ENCODE measurements at regions not wholly inside any gene's neighbourhood (a gene's known extent, or its start where the extent isn't known, plus 50 kb on each side); places are given as distances from the start of the nearest gene placed in this dataset.
"Not testable (repeated sequence)": the region's sequence is repeated elsewhere in the genome, so short reads cannot be mapped to it uniquely, and the experiment has no call there.

DNA sequence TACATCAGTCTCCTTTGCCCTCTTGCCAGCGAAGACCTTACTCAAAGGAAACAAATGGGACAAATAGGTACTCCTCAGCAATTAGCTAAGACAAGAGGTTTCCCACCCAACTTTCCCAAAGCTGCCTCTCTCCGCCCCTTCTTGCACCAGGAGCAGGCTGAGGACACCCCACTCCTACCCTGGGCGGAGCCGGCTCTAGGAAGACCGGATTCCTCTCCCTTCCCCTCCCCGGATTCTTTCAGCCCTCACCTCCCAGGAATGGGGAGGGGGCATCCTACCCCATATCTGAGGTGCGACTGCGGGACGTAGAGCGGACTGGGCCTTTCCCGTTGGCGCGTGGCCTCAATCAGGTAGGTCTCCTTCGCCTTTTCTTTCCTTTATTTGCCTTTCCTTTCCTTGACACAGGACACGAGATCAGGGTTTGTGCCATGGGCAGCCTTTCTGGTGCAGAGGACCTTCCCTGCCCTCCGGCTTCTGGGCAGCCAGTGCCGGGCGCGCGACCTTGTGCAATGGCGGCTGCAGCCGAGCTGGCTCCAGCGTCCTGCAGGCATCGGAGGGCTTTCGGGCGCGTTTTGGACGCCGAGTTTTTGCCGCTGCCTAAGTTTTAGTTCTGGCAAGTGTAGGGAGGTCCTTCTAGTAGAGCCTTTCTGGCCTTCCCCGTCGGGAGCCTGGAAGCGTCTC, 279.9 kb downstream of the PLS3 start:
- DNase-seq, result not testable (repeated sequence)

DNA sequence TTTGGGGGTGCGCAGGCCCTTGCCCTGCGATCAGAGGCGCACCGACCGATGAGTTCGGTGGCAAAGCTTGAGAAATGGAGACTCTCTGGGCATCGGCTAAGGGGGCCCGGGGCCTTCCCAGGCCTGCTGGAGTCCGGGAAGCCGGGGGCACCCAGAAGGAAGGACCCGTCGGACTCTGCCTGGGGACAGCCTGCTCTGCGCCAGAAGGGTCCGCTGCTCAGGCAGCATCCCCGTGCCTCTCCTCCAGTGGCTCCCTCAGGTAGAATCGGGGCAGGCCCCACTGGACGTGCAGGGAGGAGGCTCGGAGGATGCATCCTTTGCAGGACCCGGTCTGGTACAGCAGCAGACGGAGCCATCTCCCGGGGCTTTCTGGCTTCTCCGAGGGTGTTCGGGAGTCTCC, 290.0 kb downstream of the PLS3 start:
- not testable (repeated sequence) for DNase-seq

DNA sequence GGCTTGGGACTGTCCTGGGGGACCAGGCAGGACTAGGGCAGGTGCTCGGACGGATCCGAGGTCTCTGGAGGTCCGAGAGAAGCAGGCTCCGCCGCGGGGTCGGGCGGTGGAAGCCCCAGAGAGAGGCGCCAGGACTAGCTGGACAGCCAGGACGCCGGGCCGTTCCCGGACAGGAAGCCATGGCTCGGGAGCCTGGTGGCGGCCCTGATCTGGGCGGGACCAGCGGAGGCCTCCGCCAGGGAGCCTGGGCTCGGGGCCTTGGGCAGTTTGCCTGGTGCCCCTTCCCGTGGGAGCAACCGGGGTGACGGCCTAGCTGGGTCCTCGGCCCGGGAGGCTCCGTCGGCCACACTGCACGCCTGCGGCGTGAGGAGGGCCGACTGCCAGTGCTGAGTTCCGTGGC, 292.3 kb downstream of the PLS3 start:
- DNase-seq, result not testable (repeated sequence)

DNA sequence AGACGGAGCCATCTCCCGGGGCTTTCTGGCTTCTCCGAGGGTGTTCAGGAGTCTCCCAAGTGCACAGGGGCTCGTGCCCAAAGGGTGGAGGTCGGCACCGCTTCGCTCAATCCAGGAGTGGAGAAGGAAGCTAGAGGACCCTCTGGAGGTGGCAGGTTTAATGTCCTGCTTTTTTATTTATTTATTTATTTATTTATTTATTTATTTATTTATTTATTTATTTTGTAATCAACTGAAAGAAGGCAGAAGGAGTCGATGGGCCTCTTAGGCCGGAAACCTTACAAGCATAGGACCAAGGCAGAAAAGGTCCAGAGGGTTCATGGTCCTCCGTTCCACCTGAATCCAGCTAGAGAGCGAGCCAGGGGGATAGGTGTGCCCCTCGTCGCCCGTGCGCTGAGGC, 289.4 kb upstream of the AGTR2 start:
- not testable (repeated sequence) for DNase-seq

DNA sequence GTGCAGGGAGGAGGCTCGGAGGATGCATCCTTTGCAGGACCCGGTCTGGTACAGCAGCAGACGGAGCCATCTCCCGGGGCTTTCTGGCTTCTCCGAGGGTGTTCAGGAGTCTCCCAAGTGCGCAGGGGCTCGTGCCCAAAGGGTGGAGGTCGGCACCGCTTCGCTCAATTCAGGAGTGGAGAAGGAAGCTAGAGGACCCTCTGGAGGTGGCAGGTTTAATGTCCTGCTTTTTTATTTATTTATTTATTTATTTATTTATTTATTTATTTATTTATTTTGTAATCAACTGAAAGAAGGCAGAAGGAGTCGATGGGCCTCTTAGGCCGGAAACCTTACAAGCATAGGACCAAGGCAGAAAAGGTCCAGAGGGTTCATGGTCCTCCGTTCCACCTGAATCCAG, 286.4 kb upstream of the AGTR2 start:
- DNase-seq, result not testable (repeated sequence)

DNA sequence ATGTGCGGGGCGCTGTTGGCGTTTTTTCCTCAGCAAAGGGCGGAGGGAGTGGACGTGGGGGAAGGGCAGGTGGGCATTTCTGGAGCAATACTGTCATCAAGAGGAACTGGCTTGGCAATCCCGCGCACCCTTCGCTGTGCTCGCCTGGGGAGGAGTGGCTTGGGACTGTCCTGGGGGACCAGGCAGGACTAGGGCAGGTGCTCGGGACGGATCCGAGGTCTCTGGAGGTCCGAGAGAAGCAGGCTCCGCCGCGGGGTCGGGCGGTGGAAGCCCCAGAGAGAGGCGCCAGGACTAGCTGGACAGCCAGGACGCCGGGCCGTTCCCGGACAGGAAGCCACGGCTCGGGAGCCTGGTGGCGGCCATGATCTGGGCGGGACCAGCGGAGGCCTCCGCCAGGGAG, 282.5 kb upstream of the AGTR2 start:
- DNase-seq, result not testable (repeated sequence)

DNA sequence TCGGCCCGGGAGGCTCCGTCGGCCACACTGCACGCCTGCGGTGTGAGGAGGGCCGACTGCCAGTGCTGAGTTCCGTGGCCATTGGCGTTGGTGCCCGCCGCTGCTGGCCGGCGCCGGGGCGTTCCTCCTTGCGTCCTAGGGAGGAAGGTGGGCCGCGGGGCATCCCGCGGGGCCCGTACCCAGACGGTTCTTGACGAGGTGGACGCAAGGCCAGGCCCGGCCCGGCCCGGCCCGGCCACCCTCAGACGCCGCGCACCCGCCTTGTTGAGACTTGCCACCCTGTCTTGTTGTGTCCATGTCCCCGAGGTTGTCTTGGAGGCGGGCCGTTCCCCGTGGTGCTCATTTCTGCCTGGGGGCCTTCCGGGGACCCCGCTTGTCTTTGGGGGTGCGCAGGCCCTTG, 282.0 kb upstream of the AGTR2 start:
- not testable (repeated sequence) for DNase-seq

DNA sequence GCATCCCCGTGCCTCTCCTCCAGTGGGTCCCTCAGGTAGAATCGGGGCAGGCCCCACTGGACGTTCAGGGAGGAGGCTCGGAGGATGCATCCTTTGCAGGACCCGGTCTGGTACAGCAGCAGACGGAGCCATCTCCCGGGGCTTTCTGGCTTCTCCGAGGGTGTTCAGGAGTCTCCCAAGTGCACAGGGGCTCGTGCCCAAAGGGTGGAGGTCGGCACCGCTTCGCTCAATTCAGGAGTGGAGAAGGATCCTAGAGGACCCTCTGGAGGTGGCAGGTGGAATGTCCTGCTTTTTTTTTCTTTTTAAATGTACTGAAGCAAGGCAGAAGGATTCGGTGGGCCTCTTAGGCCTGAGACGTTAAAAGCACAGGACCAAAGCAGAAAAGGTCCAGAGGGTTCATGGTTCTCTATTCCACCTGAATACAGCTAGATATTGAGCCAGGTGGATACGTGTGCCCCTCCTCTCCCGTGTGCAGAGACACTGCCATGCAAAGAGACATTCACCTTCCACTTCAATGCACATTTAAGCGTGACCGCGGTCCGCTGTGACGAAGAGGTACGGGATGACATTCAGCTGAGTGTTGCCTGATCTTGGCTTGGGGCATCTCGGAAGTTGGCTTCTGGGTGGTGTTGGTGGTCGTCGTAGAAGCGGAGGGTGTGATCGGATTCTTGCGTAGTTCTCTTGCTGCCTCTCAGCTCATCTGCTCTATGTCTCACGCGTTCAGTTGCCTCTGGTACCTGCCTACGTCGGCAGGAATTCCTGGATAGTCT, 281.2 kb upstream of the AGTR2 start:
- no peak for DNase-seq

DNA sequence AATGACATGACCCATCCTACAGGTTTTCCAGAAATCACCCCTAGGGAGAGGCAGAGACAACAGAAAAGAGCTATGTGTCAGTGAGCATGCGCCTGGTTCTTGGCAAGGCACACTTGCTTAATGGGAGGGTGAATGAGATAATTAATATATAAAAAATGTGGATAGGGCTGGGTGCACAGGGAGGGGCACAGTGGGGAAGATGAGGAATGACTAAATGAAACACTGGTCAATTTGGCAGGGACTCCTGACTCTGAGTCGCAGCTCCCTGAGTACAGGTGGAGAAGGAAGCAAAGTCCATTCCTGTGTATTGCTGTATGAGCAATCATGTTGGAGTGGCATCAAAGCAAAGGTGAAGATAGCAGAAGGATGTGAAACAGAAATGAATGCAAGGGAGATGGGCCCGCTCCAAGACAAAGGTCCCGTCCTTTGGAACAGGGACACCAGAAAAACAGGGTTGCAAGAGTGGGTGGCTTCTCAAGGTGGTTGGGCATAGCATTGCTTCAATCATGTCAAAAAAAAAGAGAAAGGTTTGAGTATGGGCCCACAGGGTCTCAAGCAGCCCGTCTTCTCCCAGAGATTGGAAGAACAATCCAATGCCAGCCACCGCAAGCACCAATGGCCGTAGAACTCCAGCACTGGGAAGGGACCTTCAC, 278.4 kb upstream of the AGTR2 start:
- DNase-seq, result no peak

DNA sequence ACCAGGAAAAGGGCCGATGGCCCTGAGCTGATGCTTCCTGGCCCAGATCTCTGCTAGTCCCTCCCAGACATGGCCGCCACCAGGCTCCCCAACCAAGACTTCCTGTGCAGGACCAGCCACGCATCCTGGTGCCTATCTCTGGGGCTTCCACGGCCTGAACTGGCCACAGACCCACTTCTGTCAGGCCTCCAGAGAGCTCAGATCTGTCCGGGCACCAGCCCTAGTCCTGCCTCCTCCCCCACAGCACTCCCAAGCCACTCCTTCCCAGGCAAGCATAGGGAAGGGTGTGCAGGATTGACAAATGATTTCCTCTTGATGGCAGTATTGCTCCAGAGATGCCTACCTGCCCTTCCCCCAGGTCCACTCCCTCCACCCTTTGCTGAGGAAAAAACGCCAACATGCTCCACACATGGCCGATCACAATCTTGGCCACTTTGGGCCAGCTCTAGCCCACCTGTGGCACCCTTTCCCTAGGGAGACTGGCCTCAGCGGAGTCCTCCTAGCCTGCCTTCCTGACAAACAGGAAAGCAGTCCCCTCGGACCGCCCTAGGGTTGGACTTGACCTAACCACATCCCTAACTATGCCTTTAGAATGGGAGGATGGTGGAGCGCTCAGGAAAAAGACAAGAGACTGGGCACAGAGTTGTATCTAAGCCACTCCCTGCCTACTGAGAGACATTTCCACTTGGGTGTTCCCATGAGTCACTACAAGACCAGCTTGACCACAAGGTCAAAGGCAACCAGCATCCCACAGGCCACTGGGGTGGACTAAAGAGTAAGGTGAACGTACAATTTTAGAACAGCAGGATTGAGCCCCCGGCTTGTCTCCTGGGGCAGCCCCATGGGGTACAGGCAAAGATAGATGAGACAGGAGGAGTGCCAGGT, 277.5 kb upstream of the AGTR2 start:
- no peak for DNase-seq

DNA sequence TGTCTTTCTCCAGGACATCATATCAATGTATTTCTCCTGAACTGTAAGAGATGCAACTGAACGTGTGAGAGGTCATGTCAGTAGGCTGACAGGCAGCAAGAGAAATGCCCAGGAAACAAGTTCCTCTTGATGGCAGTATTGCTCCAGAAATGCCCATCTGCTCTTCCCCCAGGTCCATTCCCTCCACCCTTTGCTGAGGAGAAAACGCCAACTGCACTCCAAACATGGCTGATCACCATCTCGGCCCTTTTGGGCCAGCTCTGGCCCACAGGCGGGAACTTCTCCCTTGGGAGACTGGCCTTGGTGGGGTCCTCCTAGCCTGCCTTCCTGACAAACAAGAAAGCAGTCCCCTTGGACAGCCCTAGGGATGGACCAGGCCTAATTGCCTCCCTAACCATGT, 276.5 kb upstream of the AGTR2 start:
- no peak for DNase-seq

DNA sequence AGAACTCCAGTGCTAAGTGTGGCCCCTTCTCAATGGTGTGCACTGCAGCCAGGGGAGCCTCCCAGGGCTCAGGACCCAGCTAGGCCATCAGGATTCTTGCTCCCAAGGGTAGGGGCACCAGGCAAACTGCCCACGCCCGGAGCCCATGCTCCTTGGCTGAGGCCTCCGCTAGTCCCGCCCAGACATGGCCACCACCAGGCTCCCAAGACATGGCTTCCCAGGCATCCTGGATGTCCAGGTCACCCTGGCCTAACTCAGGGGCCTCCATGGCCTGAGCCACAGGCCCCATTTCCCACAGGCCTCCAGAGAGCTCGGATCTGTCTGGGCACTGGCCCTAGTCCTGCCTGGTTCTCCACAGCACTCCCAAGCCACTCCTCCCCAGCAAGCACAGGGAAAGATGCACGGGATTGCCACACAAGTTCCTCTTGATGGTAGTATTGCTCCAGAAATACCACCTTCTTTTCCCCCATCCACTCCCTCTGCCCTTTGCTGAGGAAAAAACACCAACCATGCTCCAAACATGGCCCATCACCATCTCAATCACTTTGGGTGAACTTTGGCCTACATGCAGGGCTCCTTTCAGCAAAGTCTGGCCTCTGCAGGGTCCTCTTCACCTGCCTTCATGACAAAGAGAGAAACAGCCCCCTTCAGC, 274.7 kb upstream of the AGTR2 start:
- DNase-seq, result no peak

DNA sequence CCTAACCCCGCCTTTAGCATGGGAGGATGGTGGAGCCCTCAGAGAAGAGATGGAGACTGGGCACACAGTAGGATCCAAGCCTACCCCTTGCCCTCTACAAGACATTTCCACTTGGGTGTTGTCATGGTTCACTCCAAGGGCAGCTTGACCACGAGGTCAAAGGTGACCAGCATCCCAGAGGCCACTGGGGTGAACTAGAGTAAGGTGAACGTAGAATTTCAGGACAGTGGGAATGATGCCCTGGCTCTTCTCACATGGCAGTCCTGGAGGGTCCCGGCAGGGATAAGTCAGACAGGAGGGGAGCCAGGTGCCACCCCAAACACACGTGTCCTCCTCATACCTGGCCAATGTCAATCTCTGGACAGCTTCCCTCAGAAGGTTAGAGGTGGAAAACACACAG, 274.2 kb upstream of the AGTR2 start:
- no peak for DNase-seq

DNA sequence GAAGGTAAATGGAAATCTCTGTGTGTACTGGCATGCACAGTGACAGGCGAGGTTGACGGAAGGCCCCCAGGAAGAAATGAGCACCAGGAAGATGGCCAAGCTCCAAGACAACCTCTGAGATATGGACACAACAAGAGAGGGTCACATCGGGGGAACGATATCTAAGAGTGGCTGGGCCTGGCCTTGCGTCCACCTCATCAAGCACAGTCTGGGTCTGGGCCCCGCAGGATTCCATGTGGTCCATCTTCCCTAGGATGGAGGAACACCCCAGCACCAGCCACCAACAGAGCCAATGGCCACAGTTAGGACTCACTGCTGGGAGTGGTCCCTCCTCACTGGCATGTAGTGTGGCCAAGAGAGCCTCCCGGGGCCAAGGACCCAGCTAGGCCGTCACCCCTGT, 272.6 kb upstream of the AGTR2 start:
- no peak for DNase-seq

DNA sequence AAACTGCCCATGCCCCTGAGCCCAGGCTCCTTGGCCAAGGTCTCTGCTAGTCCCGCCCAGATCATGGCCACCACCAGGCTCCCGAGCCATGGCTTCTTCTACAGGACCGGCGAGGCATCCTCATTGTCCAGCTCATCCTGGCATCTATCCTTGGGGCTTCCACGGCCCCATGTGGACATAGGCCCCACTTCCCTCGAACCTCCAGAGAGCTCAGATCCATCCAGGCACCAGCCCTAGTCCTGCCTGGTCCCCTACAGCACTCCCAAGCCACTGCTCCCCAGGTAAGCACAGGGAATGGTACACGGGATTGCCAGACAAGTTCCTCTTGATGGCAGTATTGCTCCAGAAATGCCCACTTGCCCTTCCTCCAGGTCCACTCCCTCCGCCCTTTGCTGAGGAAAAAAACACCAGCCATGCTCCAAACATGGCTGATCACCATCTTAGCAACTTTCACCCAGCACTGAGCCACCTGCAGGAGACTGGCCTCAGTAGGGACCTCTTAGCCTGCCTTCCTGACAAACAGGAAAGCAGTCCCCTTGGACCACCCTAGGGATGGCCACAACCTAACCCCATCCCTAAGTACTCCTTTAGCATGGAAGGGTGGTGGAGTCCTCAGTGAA, 272.1 kb upstream of the AGTR2 start:
- no peak for DNase-seq

DNA sequence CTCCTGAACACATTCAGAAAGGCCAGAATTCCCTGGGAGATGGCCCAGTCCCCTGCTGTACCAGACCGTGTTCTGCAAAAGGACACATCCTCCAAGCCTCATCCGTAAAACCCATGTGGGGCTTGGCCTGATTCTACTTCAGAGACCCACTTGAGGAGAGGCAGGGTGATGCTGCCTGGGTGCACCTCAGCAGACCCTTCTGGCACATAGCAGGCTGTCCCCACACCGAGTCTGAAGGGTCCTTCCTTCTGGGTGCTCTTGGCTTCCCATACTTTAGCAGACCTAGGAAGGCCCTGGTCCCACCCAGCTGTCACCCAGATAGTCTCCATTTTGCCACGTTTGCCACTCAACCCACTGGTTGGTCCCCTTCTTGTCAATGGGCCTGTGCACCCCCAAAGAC, 270.1 kb upstream of the AGTR2 start:
- DNase-seq, result no peak

DNA sequence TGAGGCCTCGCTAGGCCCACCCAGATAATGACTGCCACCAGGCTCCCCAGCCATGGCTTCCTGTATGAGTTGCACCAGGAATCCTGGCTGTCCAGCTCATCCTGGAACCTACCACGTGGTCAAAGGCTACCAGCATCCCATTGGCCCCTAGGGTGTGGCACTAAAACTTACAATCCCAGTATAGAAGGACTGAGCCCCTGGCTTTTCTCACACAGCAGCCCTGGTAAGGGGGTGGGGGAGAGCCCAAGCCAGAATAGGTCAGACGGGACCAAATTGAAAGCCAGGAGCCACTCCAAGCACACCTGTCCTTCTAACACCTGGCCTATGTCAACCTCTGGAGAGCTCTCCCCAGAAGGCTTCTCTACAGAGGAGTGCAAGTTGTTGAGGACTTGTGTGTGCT, 269.3 kb upstream of the AGTR2 start:
- no peak for DNase-seq

DNA sequence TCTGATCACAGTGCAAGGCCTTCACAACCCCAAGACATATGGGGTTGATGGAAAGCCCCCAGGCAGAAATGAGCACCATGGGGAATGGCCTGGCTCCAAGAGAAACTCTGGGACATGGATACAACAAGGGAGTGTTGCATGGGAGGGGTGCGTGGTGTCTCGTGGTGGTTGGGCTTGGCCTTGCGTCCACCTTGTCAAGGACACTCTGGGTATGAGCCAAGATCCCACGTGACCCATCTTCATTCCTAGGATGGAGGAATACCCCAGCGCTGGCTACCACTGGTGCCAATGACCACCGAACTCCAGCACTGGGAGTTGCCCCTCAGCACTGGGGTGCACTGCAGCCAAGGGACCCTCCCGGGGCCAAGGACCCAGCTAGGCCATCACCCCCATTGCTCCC, 267.5 kb upstream of the AGTR2 start:
- DNase-seq, result no peak

DNA sequence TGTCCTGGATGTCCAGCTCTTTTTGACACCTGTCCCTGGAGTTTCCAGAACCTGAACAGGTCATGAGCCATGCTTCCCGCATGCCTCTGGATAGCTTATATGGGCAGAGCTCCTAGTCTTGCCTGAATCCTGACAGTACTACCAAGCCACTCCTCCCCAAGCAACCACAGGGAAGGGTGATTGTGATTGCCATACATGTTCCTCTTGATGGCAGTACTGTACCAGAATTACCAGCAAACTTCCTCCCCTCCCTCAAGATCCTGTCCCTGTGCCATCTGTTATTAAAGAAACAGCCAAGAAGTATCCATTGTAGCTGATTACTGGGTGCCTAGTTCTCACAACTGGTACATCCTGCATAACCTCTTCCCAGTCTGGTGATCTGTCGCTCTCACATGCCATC, 264.3 kb upstream of the AGTR2 start:
- DNase-seq, result no peak

DNA sequence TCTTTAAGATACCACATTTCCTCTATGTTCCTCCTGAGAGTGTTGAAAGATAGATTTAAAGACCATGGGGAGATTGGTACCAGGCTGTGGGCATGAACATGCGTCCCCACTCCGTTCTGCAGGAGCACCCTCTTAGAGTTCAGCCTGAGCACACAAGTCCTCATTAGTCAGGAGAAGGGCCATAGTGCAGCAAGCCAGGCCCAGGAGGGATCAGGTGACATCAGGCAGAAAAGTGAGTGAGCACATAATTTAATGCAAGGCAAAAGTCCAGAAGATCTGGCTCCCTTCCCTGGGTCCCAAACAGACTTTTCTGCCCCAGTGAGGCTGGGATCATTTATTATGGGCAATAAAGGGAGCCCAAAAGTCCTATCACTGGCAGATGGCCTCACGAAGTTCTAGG, 263.7 kb upstream of the AGTR2 start:
- DNase-seq, result no peak

DNA sequence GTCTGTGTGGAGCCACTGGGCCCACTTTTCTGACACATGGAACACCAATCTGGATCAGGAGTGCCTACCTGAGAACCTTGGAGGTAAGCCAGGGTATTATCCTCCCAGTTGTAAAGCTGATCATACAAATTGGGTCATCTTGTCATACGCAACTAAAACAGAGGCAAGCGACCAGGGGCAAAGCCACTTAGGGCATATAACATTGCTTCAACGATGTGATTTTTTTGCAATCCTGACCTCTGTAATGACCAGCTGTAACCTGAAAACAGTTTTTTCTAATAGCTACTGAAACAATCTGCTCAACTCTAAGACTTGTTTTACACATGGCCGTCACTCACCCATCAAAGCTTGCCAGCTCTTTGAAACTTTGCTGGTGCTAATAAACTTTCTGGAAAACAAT, 261.5 kb upstream of the AGTR2 start:
- DNase-seq, result no peak

DNA sequence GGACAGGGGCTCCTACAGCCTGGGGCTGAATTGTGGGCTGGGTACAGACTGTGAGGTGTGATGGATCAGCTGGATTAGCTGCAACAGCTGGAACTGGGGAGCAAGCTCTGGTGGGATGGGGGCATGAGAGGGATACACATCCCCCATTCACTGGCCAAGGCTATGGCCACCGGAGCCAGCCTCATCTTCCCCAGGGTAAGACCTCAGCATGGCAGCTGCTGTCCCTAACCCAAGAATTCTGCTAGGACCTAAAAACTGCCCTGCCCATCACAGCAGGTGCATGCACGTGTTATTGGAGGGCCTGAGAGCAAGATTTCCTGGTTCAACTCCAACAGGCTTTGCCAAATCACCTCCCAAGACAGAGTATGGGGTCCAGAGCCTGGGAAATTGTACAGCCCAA, 258.6 kb upstream of the AGTR2 start:
- no peak for DNase-seq

Measured in skin of body (tissue), 1 donor.